GM19455 (cell line): ENCODE measurements at regions not wholly inside any gene's neighbourhood (a gene's known extent, or its start where the extent isn't known, plus 50 kb on each side); places are given as distances from the start of the nearest gene placed in this dataset.

Source experiments
- ATAC-seq: cut with Tn5 transposase; IDR thresholded peaks from one replicate; pipeline ENCODE4 v1.9.1; 2021; ENCODE audit not compliant: unreplicated experiment

DNA sequence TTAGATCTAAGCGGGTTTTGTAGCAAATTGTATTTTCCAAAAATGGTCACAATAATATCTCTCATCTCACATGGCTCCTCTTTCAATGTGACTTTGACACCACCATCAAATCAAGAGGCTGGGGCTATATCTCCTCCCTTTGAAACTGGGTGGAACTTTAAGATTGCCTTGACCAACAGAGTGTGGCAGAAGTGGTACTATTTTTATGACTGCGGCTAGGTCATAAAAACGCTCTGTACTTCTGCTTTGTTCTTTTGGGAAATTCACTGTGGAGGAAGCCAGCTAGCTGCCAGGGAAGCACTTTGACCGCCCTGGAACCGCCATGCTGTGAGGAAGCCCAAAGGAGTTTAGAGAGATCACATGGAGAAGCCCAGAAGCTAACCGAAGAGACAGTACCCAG, 50.7 kb upstream of the ACOT11 start:
- no peak for ATAC-seq

DNA sequence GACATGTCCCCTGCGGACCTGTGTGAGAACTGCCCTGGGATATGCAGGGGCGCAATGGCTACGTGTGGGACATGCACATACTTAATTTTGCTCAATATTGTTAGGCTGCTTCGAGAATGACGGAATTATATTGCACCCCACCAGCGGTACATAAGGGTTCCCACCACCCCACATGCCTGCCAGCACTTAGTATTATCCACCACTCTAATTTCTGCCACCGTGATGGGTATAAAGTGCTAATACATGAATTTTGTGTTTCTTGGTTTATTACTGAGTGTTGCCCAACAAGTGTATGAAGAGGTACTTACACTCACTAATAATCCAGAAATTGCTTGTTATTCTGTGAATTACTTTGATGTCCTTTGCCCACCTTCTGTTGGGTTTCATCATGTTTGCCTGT, 52.1 kb upstream of the ACOT11 start:
- no peak for ATAC-seq

DNA sequence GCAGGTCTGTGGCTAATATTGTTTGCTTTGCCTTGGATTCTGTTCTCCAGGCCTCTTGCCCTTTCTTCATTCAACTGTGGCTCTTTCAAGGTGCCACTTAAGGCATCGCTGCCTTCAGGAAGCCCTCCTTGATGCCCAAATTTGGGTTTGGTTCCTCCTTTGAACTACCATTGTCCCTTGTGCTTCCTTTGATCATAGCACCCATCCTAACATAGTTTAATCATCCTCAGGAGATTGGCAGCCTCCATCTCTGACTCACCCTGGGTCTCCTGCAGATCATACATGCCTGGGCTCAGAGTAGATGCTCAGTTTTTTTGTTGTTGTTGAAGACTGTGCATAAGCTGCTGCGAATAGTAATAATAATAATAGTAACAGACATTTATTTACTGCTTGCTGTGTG, 54.4 kb upstream of the ACOT11 start:
- ATAC-seq: no peak

DNA sequence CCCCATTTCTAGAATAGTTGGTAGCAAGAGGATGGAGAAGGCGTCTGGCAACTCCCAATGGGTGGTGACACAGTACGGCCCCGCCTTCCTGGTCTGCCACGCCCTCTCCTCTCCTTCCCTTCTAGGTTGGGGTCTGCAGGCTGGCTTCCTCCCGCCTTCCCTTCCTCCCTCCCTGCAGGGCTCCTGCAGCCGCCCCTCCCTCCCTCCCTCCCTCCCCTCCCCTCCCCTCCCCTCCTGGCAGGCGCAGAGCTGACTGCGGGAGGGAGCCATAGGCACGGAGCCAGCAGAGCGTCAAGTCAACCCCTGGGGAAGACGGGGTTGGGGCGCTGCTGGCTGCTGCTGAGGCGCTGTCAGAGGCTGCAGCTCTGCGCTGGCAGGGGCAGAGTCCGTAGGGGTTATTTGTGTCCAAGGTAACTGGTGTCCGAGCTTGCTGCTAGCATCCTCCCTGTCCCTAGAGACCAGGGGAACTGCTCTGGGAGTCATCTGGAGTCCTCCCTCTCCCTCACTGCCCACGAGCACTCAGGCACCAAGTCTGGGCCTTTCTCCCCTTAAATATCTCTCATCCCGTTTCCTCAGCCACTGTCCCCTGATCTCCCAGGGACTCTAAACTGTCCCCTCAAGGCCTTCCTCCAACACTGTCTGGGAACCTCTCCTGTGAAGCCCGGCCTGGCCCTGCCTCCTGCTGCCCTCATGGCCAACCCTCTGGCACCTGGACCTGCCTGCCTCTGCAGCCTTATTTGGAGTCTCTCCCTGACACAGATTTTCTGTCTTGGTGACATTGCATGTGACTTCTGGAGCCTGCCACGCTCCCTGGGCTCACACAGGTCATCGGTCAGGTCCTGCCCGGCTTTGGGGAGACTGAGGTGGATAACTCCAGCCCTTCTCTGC, 57.4 kb upstream of the ACOT11 start:
- no peak for ATAC-seq

DNA sequence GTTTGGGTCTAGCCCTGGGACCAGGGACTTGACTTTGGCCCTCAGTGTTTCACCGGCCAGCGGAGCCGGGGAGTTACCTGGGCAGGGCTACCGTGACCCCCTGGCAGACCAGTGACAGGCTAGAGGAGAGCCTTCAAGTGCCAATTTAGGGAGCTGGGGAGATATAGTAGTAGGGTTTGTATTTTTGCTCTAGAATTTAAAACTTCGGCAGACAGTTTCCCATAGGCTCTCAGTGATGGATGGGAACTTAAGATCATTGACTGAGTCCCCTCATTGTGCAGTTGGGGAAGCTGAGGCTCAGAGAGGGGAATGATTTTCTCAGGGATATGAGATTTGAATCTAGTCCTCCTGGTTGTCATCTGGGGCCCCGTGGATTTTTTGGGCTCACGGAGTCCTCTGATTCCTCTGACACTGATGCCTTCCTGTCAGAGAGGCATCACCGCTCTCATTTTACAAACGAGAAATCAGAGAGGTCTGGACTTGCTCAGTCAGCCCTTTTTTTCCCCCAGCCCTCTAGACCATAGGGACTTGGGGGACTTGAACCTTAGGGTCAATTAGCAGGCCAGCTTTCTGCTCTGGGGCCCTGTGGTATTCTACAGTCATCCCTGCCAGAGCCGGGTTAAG, 58.3 kb upstream of the ACOT11 start:
- no peak for ATAC-seq

DNA sequence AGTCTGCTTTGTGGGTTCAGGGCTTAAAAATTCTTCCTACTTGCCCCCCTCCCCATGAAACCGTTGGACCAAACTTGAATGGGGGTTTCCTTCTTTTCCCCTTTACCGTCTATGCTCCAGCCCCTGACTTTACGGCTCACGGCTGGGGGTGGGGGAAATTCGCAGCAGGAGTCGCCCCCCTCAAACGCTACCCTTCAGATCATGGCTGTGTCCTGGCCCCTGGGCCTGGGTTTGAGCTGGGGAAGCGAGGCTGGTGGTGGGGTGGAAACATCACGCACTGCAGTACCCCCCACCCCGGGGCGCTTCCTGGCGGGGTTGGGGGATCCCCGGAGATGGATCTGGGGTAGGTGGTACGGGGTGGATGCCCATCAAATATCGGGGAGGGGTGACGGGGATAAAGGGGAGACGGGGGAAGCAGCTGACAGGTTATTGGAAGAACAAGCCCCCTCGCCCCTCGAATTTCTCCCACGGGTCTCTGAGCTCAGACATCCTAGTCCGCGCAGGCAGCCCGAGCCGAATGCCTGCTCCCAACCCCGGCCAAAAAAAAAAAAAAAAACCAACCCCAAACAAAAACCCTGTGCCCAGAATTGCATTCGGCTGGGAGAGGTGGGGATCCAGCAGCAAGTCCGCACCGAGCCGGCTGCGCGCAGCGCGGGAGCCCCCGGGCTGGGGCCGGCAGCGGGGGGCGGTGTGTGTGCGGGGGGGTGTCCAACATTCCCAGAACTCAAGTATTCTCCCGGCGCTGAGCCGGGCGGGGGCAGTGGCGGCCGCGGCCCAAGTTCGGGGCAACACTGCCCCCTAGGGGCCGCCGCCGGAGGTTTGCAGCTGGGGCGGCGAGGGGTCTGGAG, 59.0 kb upstream of the ACOT11 start:
- peak; percentile 70 for ATAC-seq

DNA sequence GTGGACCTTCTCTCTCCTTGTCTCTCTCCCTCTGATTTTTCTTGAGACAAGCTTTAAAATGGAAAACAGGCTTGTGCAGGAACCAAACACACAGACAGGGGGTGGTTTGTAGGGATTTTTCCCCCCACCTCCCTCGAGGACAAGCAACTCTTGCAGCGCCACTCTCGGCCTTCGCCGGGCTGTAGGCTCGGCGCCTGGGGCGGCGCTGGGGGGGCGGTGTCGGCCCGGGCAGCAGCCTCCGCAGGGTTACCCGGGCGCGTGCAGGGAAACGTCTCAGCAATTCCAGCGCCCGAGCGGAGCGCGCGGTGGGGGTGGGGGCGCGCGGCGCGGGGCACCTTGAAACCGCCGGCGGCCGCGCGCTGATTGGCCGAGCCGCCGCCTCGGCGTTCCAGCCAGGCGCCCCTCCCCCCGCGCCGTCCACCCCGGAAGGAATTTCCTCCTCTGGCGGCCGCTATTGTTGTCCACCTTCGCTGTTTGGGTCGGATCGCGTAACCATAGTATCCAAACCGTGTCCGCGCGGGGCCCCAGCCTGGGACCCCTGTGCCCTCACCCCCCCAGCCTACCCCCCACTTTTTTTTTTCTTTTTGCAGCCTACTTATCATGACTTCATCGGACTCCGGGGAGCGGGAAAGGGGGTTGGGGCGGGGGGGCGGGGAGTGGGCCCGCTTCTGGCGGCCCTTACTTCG, 59.8 kb upstream of the ACOT11 start:
- ATAC-seq: peak; percentile 49

DNA sequence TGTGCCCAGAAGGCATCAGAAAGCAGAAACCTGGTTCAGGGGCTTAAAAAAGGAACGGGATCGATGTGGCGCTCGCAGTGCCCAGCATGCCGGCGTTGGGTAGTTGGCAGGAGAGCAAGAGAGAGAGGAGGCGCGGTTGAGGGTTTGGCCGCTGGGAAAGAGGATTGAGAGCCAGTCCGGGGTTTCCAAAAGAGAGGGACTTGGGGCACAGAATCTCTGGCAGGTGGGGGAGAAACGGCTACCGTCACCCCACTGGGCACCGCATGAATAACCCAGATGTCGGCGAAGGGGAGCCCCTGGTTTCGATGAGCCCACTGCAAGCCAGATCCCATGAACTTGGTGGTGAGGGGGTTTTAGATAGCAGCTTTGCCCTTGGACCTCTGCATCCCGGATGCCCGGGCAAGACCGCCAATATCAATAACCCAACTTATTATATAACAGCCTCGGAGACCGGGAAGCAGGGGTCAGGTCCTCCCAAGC, 60.4 kb upstream of the ACOT11 start:
- ATAC-seq: no peak

DNA sequence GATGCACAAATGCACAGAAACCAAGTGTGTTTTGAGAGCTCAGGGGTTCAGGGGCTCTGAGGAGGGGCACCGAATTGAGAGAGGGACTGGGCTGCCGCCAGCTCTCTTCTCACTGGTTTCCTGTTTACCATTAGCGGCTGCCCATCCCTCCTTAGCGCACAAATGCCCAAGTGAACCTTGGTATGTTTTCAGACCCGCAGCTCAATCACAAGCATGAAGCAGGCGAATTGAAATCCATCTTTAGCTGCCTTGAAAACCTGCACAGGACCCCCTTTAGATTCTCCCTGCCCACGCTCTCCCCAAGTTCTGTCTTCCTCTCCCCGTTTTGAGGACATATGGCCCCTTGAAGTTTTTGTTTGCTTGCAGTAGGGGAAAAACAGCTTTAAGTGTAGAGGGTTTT, 61.1 kb upstream of the ACOT11 start:
- no peak for ATAC-seq

DNA sequence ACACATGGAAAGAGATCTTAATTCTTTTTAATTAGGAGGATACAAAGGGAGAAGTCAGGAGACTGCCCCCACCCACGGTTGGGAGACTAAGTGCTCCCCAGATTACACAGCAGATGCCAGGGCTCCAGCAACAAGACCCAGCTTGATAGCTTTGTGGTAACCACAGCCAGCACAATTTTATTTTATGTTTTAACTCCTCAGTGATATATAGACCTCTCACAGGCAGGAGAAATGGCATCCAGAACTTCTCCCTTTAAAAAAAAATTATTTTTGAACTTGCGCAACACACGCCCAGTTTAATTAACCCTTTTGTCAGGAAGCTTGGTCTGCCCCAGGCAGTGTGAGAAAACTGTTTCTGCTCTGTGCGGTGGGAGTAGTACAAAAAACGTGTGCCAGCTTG, 62.6 kb upstream of the ACOT11 start:
- no peak for ATAC-seq

DNA sequence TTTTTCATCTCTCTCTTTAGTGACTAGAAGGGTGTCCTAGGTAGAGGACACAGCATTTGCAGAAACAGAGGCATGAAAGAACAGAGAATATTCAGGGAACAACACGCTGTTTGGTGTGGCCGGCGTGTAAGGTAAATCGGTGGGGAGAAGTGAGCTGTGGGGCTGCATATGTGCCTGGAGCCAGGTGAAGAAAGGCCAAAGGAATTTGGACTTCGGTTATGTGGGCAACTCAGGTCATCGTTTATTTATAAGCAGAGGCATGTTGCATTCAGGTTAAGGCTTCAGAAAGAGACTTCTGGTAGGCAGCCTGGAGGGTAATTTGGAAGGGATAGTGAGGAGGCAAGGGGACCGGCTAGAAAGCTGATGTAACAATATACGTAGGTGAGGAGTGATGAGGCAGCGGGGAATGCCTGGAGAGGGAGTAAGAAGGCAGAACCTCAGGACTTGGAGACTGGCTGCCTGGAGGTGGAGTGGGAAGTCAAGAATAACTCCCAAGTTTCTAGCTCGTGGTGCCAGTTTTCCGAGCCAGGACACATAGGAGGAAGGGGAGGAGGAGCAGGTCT, 64.1 kb upstream of the ACOT11 start:
- ATAC-seq: no peak

DNA sequence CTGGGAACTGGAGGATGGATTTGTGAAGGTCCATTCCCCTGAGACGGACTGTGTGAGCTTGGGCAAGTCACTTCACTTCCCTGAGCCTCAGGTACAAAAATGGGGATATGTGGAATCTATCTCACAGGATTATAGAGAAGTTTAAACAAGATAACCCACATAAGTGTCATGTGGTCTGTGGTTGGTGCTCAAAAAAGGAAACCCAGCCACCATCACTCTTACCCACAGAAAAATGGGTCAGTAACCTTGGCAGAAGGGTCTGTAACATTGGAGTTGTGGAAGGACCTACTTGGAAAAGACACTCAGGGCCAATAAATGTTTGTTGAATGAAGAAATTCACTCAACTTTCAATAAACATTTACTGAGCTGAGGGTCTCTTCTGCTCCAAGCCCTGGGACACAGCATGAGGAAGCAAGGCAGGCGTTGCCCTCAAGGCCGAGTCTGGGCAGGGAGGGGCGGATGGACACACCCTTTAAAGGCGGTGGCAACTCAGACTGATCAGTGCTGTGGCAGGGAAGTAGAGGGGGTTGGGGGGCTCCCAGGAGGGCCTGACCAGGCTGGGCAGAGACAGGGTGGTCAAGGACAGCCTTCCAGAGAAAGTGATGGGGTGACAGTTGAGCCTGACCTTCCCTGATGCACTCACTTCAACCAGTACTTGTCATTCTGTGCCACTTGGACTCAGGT, 66.7 kb upstream of the ACOT11 start:
- no peak for ATAC-seq

DNA sequence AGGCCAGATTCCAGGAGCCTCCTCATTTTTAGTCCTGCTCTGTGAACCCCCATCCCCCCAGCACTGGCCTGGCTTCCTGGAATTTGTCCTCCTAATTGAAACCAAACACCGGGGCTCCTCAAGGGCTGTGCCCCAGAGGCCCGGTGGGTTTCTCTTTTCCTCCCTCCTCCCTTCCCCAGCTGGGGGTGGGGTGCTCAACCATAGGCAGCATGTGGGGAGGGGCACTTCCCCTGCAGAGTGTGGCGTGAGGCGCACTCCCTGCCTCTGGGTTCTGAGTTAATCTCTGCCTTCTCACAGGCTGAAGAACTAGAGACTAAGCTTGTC, 67.5 kb upstream of the ACOT11 start:
- no peak for ATAC-seq

DNA sequence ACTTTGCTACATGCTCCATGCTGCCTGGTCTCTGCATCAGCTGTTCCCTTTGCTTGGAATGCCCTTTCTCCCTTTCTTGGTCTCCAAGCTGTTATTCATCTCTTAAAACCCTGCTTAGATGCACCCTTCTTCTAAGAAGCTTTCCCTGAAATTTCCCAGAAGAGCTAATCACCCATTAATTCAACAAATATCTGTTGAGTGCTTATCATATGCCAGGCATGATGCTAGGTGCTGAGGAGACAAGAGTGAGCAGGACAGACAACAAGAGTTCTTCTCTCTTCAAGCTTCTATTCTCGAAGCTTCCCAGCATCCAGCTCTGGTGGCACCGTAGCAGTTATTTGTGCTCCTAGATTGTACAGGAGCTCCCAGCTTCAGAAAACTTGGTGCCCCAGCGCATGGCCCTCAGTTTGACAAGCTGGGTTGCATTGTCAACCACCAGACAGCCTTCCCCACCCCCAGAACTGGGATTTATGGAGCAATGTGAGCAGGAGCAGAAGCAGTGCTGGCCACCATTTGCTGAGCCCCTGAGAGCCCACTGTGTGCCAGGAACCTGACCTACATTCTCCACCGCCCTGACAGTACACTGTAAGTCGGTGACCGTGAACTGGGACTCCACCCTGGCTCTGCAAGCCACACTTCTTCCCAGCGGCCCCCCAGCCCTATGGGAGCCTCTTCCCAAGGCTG, 68.0 kb upstream of the ACOT11 start:
- no peak for ATAC-seq

DNA sequence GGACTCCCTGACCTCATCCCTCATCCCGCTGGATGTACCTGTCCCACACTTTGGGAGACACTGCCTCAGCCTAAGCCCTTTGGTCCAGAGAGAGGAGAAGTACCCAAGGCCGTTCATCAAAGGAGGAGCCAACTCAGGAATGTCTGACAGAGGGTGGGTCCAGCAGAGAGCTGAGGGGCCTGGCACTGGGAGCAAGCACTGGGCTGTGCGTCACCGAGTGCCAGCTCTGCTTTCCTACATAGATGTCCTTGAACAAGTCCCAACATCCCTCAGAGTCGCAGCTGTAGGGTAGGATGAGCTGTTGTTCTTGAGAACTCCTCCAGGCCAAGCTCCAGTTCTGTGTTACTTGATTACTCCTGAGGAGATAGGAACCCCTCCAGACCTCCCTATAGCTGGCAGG, 68.8 kb upstream of the ACOT11 start:
- ATAC-seq: no peak

DNA sequence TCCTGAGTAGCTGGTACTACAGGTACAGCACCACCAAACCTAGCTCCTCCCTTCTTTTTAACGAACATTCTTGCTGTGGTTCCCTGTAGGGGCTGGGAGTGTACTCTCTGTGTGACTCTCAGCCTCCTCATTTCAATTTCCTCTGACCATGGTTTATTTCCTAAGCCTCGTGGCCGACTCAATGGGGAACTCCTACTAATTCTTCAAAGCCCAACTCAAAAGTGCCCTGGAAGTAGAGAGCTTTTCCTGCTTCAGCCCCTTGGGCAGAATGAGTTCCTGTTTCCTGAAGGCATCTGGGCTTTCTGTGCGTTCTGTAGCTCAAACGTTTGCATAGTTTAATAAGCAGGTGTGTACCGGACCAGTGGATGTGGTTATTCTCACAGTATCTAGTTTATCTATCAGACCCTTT, 70.9 kb upstream of the ACOT11 start:
- ATAC-seq: no peak

DNA sequence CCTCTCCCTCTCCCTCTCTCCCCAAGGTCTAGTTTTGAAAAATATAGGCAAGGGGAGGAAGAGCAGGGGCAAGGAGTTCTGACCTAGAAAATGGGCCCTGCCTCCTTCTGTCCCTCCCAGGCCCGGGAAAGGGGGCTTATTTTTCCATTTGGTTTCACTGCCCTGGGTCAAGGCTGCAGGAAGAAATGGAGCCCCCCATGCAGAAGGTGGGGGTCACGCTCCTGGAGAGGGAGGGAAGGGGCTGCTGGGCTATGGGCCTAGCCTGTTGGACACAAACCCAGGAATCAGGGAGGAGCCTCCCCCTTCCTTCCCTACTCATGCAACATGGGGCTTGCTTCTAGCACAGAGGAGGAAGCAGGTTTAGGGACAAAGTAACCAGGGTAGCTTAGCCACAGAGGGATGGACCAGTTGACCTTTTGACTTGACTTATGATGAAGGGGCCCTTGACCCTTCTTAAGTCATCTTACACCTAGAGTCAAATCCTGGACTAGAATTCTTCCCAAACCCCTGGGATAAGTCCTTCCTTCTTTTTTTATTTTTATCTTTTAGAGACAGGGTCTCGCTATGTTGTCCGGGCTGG, 70.4 kb upstream of the SSBP3 start:
- ATAC-seq: no peak

DNA sequence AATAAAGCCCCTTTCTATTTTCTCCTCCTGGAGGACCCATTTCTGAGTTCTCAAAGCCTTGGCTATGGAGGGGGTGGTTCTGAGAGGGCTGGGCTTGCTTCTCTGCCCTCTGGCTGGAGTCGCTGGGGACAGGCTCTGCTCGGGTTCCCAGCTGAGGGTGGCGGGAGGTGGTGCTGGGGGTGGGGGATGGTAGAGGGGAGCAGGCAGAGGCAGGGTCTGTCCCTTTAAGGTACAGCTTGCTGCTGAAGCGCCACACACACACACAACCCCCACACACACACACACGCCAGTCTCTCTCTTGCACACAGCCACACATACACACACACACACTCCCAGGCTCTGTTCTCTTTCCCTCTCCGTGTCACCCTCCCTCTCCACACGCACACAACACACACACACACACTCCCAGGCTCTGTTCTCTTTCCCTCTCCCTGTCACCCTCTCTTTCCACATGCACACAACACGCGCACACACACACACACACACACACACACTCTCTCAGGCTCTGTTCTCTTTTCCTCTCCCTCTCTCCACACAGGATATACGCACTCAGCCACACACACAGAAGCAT, 69.8 kb upstream of the SSBP3 start:
- ATAC-seq: no peak

DNA sequence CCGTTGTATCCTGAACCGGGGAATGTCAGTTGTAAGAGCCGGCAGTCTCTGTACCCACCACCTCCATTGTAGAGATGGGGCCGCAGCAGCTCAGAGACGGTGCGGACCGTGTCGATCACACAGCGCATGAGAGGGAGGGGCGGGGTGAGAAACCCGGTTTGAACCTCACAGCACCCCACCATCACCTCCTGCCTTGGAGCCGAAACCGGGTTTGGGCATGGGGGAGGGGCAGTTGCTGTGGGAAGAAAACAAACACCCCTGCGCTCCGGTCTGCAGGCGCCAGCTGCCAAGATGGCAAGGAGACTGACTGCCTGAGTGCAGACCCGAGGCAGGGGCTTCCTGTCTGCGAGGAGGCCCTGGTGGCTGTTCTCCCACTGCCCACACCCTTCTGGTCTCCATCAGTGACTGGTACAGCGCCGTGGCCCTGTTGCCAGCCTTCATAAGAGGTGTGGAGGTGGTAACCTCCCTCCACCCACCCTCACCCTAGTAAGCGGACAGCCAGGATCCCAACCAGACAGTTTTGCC, 69.2 kb upstream of the SSBP3 start:
- no peak for ATAC-seq
